ENCODE measurements at regions not wholly inside any gene's neighbourhood (a gene's known extent, or its start where the extent isn't known, plus 50 kb on each side); places are given as distances from the start of the nearest gene placed in this dataset.

DNA sequence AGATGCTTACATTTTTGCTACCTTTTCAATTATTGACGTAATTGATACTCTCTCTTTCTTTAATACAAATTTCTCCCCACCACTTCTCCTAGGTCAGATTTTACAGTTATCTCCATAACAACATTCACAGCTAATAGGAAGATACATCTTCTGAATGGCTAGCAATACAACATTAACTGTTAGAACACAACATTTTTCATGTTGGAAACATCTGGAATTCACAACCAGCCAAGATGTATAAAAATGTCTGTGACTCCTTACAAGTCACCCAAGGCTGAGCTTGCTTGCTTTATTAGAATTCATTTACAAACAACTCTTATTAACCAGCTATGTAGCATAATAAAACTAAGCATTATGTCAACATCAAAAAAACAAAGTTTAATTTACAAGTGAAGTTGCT is 81.0 kb upstream of the ROBO2 start:
- H3K9me1 ChIP-seq (ENCODE audit: control insufficient read depth, insufficient read depth, low read length), result no peaks in the 10 kb centered on the region
- in situ Hi-C loops (cut with MboI) (no loop called here), intact Hi-C loops (cut with micrococcal nuclease) (no loop called here)
- ATAC-seq (no peak), FAIRE-seq (no peak), DNase-seq (ENCODE audit: extremely low read depth in 1 of 4, low spot score in 3 of 4) (no peak)
- ChIA-PET CTCF (ENCODE audit: low intra/inter-chr PET ratio) (no interaction called here), POLR2A (no interaction called here)
- no peak overlapping the region for H3K4me2 ChIP-seq (ENCODE audit: insufficient read depth, low read length)
- no peaks in the 10 kb centered on the region for H3K36me3 ChIP-seq (ENCODE audit: control insufficient read depth, insufficient read depth, low read length)
- WGBS (ENCODE audit: insufficient coverage, low coverage, missing lambda C conversion rate), result 0% methylated on average over 1 of the region's 1 CpG
- no peaks in the 10 kb centered on the region for H3K27me3 ChIP-seq (ENCODE audit: control insufficient read depth in 2 of 2, insufficient read depth in 2 of 2, low read length in 2 of 2)
- H3K27ac ChIP-seq (ENCODE audit: extremely low read depth, low read depth, low read length), result no peak overlapping the region
- no peak overlapping the region for H2AFZ ChIP-seq (ENCODE audit: low read depth, low read length)
- H3K4me3 ChIP-seq, result no peak overlapping the region
- H3K9me3 ChIP-seq (replicated peaks; ENCODE audit: control insufficient read depth, insufficient read depth, low read depth, low read length), result no peaks in the 10 kb centered on the region
- no peak overlapping the region for H3K9ac ChIP-seq (ENCODE audit: insufficient read depth in 1 of 2, low read depth in 2 of 2, low read length in 2 of 2)
- H3K4me1 ChIP-seq (replicated peaks in 1 of 2; ENCODE audit: control insufficient read depth in 2 of 2, insufficient read depth in 2 of 2, low read length in 2 of 2), result no peaks in the 10 kb centered on the region
- no peak for TF ChIP-seq SMAD4 (CRISPR knock-in tag; conservative IDR thresholded peaks at IDR 0.05)
- TF ChIP-seq TRIM24 (IDR thresholded peaks at IDR 0.05), result no peak
- no peak for TF ChIP-seq DPF2 (IDR thresholded peaks at IDR 0.05)
- TF ChIP-seq SOX6 (IDR thresholded peaks at IDR 0.05), result no peak
- no peak for TF ChIP-seq HNRNPH1 (optimal IDR thresholded peaks at IDR 0.05; ENCODE audit: low read depth, low read length)
- TF ChIP-seq ERF (CRISPR knock-in tag; IDR thresholded peaks at IDR 0.05), result no peak
- TF ChIP-seq, protein P1, sequence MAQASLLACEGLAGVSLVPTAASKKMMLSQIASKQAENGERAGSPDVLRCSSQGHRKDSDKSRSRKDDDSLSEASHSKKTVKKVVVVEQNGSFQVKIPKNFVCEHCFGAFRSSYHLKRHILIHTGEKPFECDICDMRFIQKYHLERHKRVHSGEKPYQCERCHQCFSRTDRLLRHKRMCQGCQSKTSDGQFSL (CRISPR knock-in tag; IDR thresholded peaks at IDR 0.05), result no peak
- TF ChIP-seq, protein P1 (tag; IDR thresholded peaks at IDR 0.05), result no peak
- no peak for TF ChIP-seq TGIF2 (CRISPR knock-in tag; IDR thresholded peaks at IDR 0.05)
- TF ChIP-seq, protein P2, sequence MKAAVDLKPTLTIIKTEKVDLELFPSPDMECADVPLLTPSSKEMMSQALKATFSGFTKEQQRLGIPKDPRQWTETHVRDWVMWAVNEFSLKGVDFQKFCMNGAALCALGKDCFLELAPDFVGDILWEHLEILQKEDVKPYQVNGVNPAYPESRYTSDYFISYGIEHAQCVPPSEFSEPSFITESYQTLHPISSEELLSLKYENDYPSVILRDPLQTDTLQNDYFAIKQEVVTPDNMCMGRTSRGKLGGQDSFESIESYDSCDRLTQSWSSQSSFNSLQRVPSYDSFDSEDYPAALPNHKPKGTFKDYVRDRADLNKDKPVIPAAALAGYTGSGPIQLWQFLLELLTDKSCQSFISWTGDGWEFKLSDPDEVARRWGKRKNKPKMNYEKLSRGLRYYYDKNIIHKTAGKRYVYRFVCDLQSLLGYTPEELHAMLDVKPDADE (conservative IDR thresholded peaks at IDR 0.05; ENCODE audit: control insufficient read depth, low read depth, low read length), result no peak
- TF ChIP-seq RBM15 (IDR thresholded peaks at IDR 0.05; ENCODE audit: insufficient read depth, low read length), result no peak
- TF ChIP-seq, protein P3, sequence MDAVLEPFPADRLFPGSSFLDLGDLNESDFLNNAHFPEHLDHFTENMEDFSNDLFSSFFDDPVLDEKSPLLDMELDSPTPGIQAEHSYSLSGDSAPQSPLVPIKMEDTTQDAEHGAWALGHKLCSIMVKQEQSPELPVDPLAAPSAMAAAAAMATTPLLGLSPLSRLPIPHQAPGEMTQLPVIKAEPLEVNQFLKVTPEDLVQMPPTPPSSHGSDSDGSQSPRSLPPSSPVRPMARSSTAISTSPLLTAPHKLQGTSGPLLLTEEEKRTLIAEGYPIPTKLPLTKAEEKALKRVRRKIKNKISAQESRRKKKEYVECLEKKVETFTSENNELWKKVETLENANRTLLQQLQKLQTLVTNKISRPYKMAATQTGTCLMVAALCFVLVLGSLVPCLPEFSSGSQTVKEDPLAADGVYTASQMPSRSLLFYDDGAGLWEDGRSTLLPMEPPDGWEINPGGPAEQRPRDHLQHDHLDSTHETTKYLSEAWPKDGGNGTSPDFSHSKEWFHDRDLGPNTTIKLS (IDR thresholded peaks at IDR 0.05; ENCODE audit: borderline replicate concordance, low read depth), result no peak
- no peak for TF ChIP-seq NFATC3 (IDR thresholded peaks at IDR 0.05)
- TF ChIP-seq, protein P4, sequence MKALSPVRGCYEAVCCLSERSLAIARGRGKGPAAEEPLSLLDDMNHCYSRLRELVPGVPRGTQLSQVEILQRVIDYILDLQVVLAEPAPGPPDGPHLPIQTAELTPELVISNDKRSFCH (CRISPR knock-in tag; IDR thresholded peaks at IDR 0.05), result no peak
- TF ChIP-seq, protein P4 (tag; IDR thresholded peaks at IDR 0.05), result no peak
- TF ChIP-seq KLF1 (tag; IDR thresholded peaks at IDR 0.05), result no peak
- TF ChIP-seq CHD4 (IDR thresholded peaks at IDR 0.05; ENCODE audit: insufficient read depth, insufficient replicate concordance, low read depth, low read length, poor library complexity, severe bottlenecking), result no peak
- no peak for TF ChIP-seq FOXA1 (IDR thresholded peaks at IDR 0.05; ENCODE audit: borderline replicate concordance)
- TF ChIP-seq NFXL1 (CRISPR knock-in tag; IDR thresholded peaks at IDR 0.05), result no peak
- H3K79me2 ChIP-seq (ENCODE audit: control insufficient read depth, insufficient read depth, low read length), result no peaks in the 10 kb centered on the region
- no peaks in the 10 kb centered on the region for H4K20me1 ChIP-seq (replicated peaks; ENCODE audit: control insufficient read depth, insufficient read depth, low read length)
- BruUV-seq (replicated peaks), result no TSS peak

Data from K562 (cell line).